Adrenal gland (tissue), 5 donors: ENCODE measurements at regions not wholly inside any gene's neighbourhood (a gene's known extent, or its start where the extent isn't known, plus 50 kb on each side); places are given as distances from the start of the nearest gene placed in this dataset.

Source experiments
- POLR2A ChIP-seq, 2 donors: fragments of 450-650 bp; IDR thresholded peaks; one replicate each; pipeline ENCODE4 v1.6.1; 2017; ENCODE audit warnings: antibody characterized with exemption in 2 of 2, mild to moderate bottlenecking in 2 of 2, moderate library complexity in 1 of 2
- TF ChIP-seq, protein P1 (sequence below), 6 experiments: fragments of 450-650 bp in 4 of 6; fragments of 200-600 bp in 2 of 6; sonication (generic) in 1 of 6; IDR thresholded peaks; 1 replicate in 5 of 6; 2 replicates in 1 of 6; pipeline versions ENCODE4 v1.5.1 to v1.8.0; 2016 to 2021; ENCODE audit warnings: antibody characterized with exemption in 6 of 6, mild to moderate bottlenecking in 2 of 6, moderate library complexity in 1 of 6
- donor health status: DM: no; HTN: no; CAD: no.

GRCh38 chr12:89176676-89177075 lies 175.6 kb downstream of the DUSP6 start:
- TF ChIP-seq, protein P1, sequence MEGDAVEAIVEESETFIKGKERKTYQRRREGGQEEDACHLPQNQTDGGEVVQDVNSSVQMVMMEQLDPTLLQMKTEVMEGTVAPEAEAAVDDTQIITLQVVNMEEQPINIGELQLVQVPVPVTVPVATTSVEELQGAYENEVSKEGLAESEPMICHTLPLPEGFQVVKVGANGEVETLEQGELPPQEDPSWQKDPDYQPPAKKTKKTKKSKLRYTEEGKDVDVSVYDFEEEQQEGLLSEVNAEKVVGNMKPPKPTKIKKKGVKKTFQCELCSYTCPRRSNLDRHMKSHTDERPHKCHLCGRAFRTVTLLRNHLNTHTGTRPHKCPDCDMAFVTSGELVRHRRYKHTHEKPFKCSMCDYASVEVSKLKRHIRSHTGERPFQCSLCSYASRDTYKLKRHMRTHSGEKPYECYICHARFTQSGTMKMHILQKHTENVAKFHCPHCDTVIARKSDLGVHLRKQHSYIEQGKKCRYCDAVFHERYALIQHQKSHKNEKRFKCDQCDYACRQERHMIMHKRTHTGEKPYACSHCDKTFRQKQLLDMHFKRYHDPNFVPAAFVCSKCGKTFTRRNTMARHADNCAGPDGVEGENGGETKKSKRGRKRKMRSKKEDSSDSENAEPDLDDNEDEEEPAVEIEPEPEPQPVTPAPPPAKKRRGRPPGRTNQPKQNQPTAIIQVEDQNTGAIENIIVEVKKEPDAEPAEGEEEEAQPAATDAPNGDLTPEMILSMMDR (IDR thresholded peaks at IDR 0.05) = no peak
- TF ChIP-seq POLR2A (IDR thresholded peaks at IDR 0.05) = no peak
